ENCODE measurements at regions not wholly inside any gene's neighbourhood (a gene's known extent, or its start where the extent isn't known, plus 50 kb on each side); places are given as distances from the start of the nearest gene placed in this dataset.

- Histone ChIP-seq H3K9me3 (ENCODE audit: control insufficient read depth, insufficient read depth, low read depth, low read length) (no peaks in the 10 kb centered on the region), H3K36me3 (ENCODE audit: control insufficient read depth, insufficient read depth, low read length) (no peaks in the 10 kb centered on the region), H3K27me3 (ENCODE audit: control insufficient read depth, insufficient read depth, low read length) (no peaks in the 10 kb centered on the region), H3K27ac (ENCODE audit: low read length) (no peak overlapping the region), H3K4me3 (ENCODE audit: low read depth in 2 of 2, low read length in 2 of 2) (no peak overlapping the region), H3K4me1 (ENCODE audit: control insufficient read depth, insufficient read depth, low read length) (no peaks in the 10 kb centered on the region)
- intact Hi-C loops (cut with micrococcal nuclease; ENCODE audit: unreplicated experiment) (no loop called here), in situ Hi-C loops (cut with HindIII; ENCODE audit: low pct_unique_long_range_greater_than_20kb, low sequenced_read_pairs) (no loop called here)
- ChIA-PET POLR2A (no interaction called here), CTCF (no interaction called here)
- TF ChIP-seq SIN3A (IDR thresholded peaks at IDR 0.05; ENCODE audit: borderline replicate concordance, insufficient read depth, low read depth, low read length): no peak
- TF ChIP-seq POLR2AphosphoS5 (IDR thresholded peaks at IDR 0.05; ENCODE audit: low read depth, low read length): no peak
- no peak for TF ChIP-seq REST (IDR thresholded peaks at IDR 0.05; ENCODE audit: insufficient read depth in 1 of 2, low read depth in 2 of 2, low read length in 1 of 2)
- TF ChIP-seq CTCF (IDR thresholded peaks at IDR 0.05): no peak
- no peak for TF ChIP-seq TCF7L2 (IDR thresholded peaks at IDR 0.05; ENCODE audit: low read depth, low read length)
- ATAC-seq: no peak
- BruUV-seq (replicated peaks): no TSS peak
- DNase-seq (ENCODE audit: low read depth, low spot score): no peak
Observed at GRCh38 chr22:48605125-48605524, 1222.5 kb downstream of the BRD1 start.

- ChIA-PET POLR2A (no interaction called here), CTCF (no interaction called here)
- no peaks in the 10 kb centered on the region for H3K36me3 ChIP-seq (ENCODE audit: control insufficient read depth, insufficient read depth, low read length)
- H3K4me3 ChIP-seq (ENCODE audit: low read depth in 2 of 2, low read length in 2 of 2): no peak overlapping the region
- in situ Hi-C loops (cut with HindIII; ENCODE audit: low pct_unique_long_range_greater_than_20kb, low sequenced_read_pairs) (no loop called here), intact Hi-C loops (cut with micrococcal nuclease; ENCODE audit: unreplicated experiment) (no loop called here)
- no peaks in the 10 kb centered on the region for H3K4me1 ChIP-seq (ENCODE audit: control insufficient read depth, insufficient read depth, low read length)
- no peaks in the 10 kb centered on the region for H3K27me3 ChIP-seq (ENCODE audit: control insufficient read depth, insufficient read depth, low read length)
- no peaks in the 10 kb centered on the region for H3K9me3 ChIP-seq (ENCODE audit: control insufficient read depth, insufficient read depth, low read depth, low read length)
- no TSS peak for BruUV-seq (replicated peaks)
- TF ChIP-seq REST (IDR thresholded peaks at IDR 0.05; ENCODE audit: insufficient read depth in 1 of 2, low read depth in 2 of 2, low read length in 1 of 2): no peak
- TF ChIP-seq SIN3A (IDR thresholded peaks at IDR 0.05; ENCODE audit: borderline replicate concordance, insufficient read depth, low read depth, low read length): no peak
- no peak for TF ChIP-seq TCF7L2 (IDR thresholded peaks at IDR 0.05; ENCODE audit: low read depth, low read length)
- no peak for TF ChIP-seq CTCF (IDR thresholded peaks at IDR 0.05)
- no peak for TF ChIP-seq POLR2AphosphoS5 (IDR thresholded peaks at IDR 0.05; ENCODE audit: low read depth, low read length)
- H3K27ac ChIP-seq (ENCODE audit: low read length): no peak overlapping the region
- no peak for ATAC-seq
- no peak for DNase-seq (ENCODE audit: low read depth, low spot score)
Observed at GRCh38 chr22:48603621-48604320, 1223.9 kb downstream of the BRD1 start.

Measured in Panc1 (cell line).